Mesenchymal stem cell (in vitro differentiated cells and primary cell): ENCODE measurements at regions not wholly inside any gene's neighbourhood (a gene's known extent, or its start where the extent isn't known, plus 50 kb on each side); places are given as distances from the start of the nearest gene placed in this dataset.
"Not testable (repeated sequence)": the region's sequence is repeated elsewhere in the genome, so short reads cannot be mapped to it uniquely, and the experiment has no call there.

Experiments used
- DNase-seq: peaks from one replicate; pipeline ENCODE4 v3.0.0-alpha.2; 2013
- H2AFZ ChIP-seq: one replicate; pipeline ENCODE4 v1.6.1; 2013; ENCODE audit warnings: low read depth, mild to moderate bottlenecking, control low read depth, inconsistent platforms, low read length, moderate library complexity
- H2AK5ac ChIP-seq: 2 replicates; pipeline ENCODE4 v1.6.1; 2013; ENCODE audit warnings: low read length, moderate library complexity, mild to moderate bottlenecking, inconsistent platforms; ENCODE audit not compliant: severe bottlenecking
- H2BK120ac ChIP-seq: one replicate; pipeline ENCODE4 v1.6.1; 2013; ENCODE audit warnings: low read depth, mild to moderate bottlenecking, inconsistent platforms, low read length, moderate library complexity
- H2BK12ac ChIP-seq, 2 experiments: one replicate each; pipeline ENCODE4 v1.6.1; 2013; ENCODE audit warnings: inconsistent platforms in 2 of 2, low read length in 2 of 2, mild to moderate bottlenecking in 2 of 2, moderate library complexity in 2 of 2, control low read depth in 1 of 2
- H2BK15ac ChIP-seq: one replicate; pipeline ENCODE4 v1.6.1; 2013; ENCODE audit warnings: mild to moderate bottlenecking, low read depth, inconsistent platforms; ENCODE audit not compliant: poor library complexity, severe bottlenecking
- H2BK5ac ChIP-seq: 2 replicates; pipeline ENCODE4 v1.6.1; 2013; ENCODE audit warnings: low read depth, mild to moderate bottlenecking, low read length, control low read depth, inconsistent platforms; ENCODE audit not compliant: poor library complexity, severe bottlenecking
- H3K14ac ChIP-seq, 2 experiments: one replicate each; pipeline ENCODE4 v1.6.1; 2013; ENCODE audit warnings: inconsistent platforms in 2 of 2, low read length in 2 of 2, control low read depth in 1 of 2, mild to moderate bottlenecking in 1 of 2, moderate library complexity in 1 of 2
- H3K18ac ChIP-seq, 2 experiments: one replicate each; pipeline ENCODE4 v1.6.1; 2013; ENCODE audit warnings: inconsistent platforms in 2 of 2, low read length in 2 of 2, control low read depth in 1 of 2, low read depth in 1 of 2, mild to moderate bottlenecking in 1 of 2
- H3K23ac ChIP-seq, 2 experiments: one replicate each; pipeline ENCODE4 v1.6.1; 2013; ENCODE audit warnings: inconsistent platforms in 2 of 2, low read length in 2 of 2, mild to moderate bottlenecking in 2 of 2, moderate library complexity in 2 of 2, control low read depth in 1 of 2
- H3K27ac ChIP-seq: 2 replicates; pipeline ENCODE4 v1.5.1; 2013; ENCODE audit warnings: mild to moderate bottlenecking, moderate library complexity, low read length, control low read depth, inconsistent platforms; ENCODE audit not compliant: poor library complexity, severe bottlenecking
- H3K27me3 ChIP-seq, 2 experiments: 2 replicates each; pipeline versions ENCODE4 v1.6.1 to v1.7.0; 2013; ENCODE audit warnings: low read length in 2 of 2, mild to moderate bottlenecking in 2 of 2, moderate library complexity in 2 of 2, control low read depth in 1 of 2, inconsistent platforms in 1 of 2; ENCODE audit not compliant: control insufficient read depth in 1 of 2, insufficient read depth in 1 of 2
- H3K36me3 ChIP-seq, 2 experiments: 2 replicates each; pipeline versions ENCODE4 v1.6.1 to v1.7.0; 2013; ENCODE audit warnings: low read length in 2 of 2, control low read depth in 1 of 2, inconsistent platforms in 1 of 2, low read depth in 1 of 2, mild to moderate bottlenecking in 1 of 2; ENCODE audit not compliant: insufficient read depth in 2 of 2, control insufficient read depth in 1 of 2
- H3K4ac ChIP-seq, 2 experiments: one replicate each; pipeline ENCODE4 v1.6.1; 2013; ENCODE audit warnings: inconsistent platforms in 2 of 2, low read length in 2 of 2, mild to moderate bottlenecking in 2 of 2, moderate library complexity in 2 of 2, control low read depth in 1 of 2, low read depth in 1 of 2
- H3K4me1 ChIP-seq: 2 replicates; pipeline ENCODE4 v1.6.1; 2013; ENCODE audit warnings: low read depth, low read length, control low read depth; ENCODE audit not compliant: control insufficient read depth, insufficient read depth
- H3K4me2 ChIP-seq: 2 replicates; pipeline ENCODE4 v1.6.1; 2013; ENCODE audit warnings: low read length, mild to moderate bottlenecking, inconsistent platforms; ENCODE audit not compliant: poor library complexity, severe bottlenecking
- H3K4me3 ChIP-seq, 2 experiments: 2 replicates each; pipeline versions ENCODE4 v1.5.1 to v1.7.0; 2013; ENCODE audit warnings: low read length in 2 of 2, mild to moderate bottlenecking in 2 of 2, control low read depth in 1 of 2, low read depth in 1 of 2; ENCODE audit not compliant: insufficient read depth in 1 of 2
- H3K79me1 ChIP-seq: replicated peaks from 2 replicates; pipeline ENCODE4 v1.6.1; 2013; ENCODE audit warnings: mild to moderate bottlenecking, control low read depth, low read length, inconsistent platforms; ENCODE audit not compliant: poor library complexity, severe bottlenecking
- H3K9ac ChIP-seq: 2 replicates; pipeline ENCODE4 v1.7.0; 2013; ENCODE audit warnings: mild to moderate bottlenecking, low read length, moderate library complexity
- H3K9me3 ChIP-seq: 2 replicates; pipeline ENCODE4 v1.7.0; 2013; ENCODE audit warnings: mild to moderate bottlenecking, low read length; ENCODE audit not compliant: control insufficient read depth
- H4K8ac ChIP-seq: one replicate; pipeline ENCODE4 v1.6.1; 2013; ENCODE audit warnings: inconsistent platforms, mild to moderate bottlenecking, low read length, moderate library complexity
- H4K91ac ChIP-seq: one replicate; pipeline ENCODE4 v1.6.1; 2013; ENCODE audit warnings: mild to moderate bottlenecking, low read length, inconsistent platforms
- WGBS: methylation state at CpG from one replicate; pipeline ENCODE4 v1.1.7; 2013; ENCODE audit warnings: mixed read lengths; 5-methylcytosine and 5-hydroxymethylcytosine counted together

DNA sequence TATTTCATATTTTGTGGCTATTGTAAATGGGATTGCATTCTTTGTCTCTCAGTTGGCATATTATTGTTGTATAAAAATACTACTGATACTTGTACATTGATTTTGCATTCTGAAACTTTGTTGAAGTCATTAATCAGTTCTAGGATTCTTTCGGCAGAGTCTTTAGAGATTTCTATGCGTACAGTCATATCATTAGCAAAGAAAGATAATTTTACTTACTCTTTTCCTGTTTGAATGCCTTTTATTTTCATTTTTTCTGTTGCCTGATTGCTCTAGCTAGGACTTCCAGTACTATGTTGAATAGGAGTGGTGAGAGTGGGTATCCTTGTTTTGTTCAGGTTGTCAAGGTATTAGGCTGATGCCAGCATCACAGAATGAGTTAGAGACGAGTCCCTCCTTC, 722.0 kb upstream of the PCDH10 start:
- Histone ChIP-seq H3K79me1 (no peaks in the 10 kb centered on the region), H3K27ac (no peak overlapping the region), H4K91ac (no peak overlapping the region), H2AK5ac (no peak overlapping the region), H2BK15ac (no peak overlapping the region), H3K18ac (no peak overlapping the region), H2BK5ac (no peak overlapping the region), H3K9me3 (peaks cover 28% of the 10 kb centered on the region), H2BK12ac (no peak overlapping the region), H3K4me3 (no peak overlapping the region), H4K8ac (no peak overlapping the region), H2AFZ (no peak overlapping the region), H3K27me3 (no peaks in the 10 kb centered on the region), H3K36me3 (no peaks in the 10 kb centered on the region), H3K4me1 (no peaks in the 10 kb centered on the region), H2BK120ac (no peak overlapping the region), H3K23ac (no peak overlapping the region), H3K9ac (no peak overlapping the region), H3K4ac (no peak overlapping the region), H3K14ac (no peak overlapping the region), H3K4me2 (no peak overlapping the region)
- DNase-seq: no peak
- WGBS: no CpG with 5 or more reads among the region's 3 CpGs

- no peak overlapping the region for H4K8ac ChIP-seq
- H3K4me1 ChIP-seq: no peaks in the 10 kb centered on the region
Observed at GRCh38 chr4:132437117-132437516, 712.0 kb upstream of the PCDH10 start.

DNA sequence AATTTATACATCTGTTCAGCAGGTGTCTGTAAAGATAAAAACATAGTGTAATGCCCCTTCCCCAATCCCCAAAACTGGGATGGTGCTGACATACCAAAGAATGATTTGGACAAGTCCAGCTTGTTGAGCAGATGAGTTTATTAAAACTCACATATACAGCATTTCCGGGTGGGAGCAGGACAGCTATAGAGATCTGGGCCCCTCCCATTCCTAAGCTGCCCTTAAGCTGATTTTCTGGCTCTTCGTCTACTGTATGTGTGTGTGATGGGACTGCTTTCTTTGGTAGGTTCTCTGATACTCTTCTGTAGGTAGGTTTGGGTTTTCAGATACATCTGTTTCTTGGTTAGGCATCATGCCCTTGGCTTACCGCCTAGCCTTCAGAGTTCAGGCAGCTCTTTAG, 703.7 kb upstream of the PCDH10 start:
- H4K91ac ChIP-seq: no peak overlapping the region
- H2BK12ac ChIP-seq: no peak overlapping the region
- H3K36me3 ChIP-seq: no peaks in the 10 kb centered on the region
- H4K8ac ChIP-seq: no peak overlapping the region
- H3K27ac ChIP-seq: no peak overlapping the region
- no peak overlapping the region for H3K18ac ChIP-seq
- no peak overlapping the region for H3K4ac ChIP-seq
- H3K4me3 ChIP-seq: no peak overlapping the region
- no peak overlapping the region for H3K14ac ChIP-seq
- H2BK5ac ChIP-seq: no peak overlapping the region
- H3K27me3 ChIP-seq: no peaks in the 10 kb centered on the region
- 83% methylated on average over 3 of the region's 3 CpGs for WGBS
- DNase-seq: no peak
- H2AK5ac ChIP-seq: no peak overlapping the region
- no peak overlapping the region for H3K4me2 ChIP-seq
- no peak overlapping the region for H2AFZ ChIP-seq
- H3K9ac ChIP-seq: no peak overlapping the region
- H3K23ac ChIP-seq: no peak overlapping the region
- no peak overlapping the region for H2BK15ac ChIP-seq
- H3K9me3 ChIP-seq: peaks cover 33% of the 10 kb centered on the region
- no peaks in the 10 kb centered on the region for H3K79me1 ChIP-seq
- no peaks in the 10 kb centered on the region for H3K4me1 ChIP-seq
- H2BK120ac ChIP-seq: no peak overlapping the region

More at GRCh38 chr4:132437117-132437516, 712.0 kb upstream of the PCDH10 start:
- Histone ChIP-seq H3K4me3 (no peak overlapping the region), H3K27me3 (no peaks in the 10 kb centered on the region), H3K4ac (no peak overlapping the region), H2BK12ac (no peak overlapping the region), H3K4me2 (no peak overlapping the region), H3K23ac (no peak overlapping the region), H2BK15ac (no peak overlapping the region), H3K14ac (no peak overlapping the region), H3K9me3 (no peaks in the 10 kb centered on the region), H2AK5ac (no peak overlapping the region), H3K27ac (no peak overlapping the region), H3K79me1 (no peaks in the 10 kb centered on the region), H3K36me3 (no peaks in the 10 kb centered on the region), H2AFZ (no peak overlapping the region), H3K18ac (no peak overlapping the region), H3K9ac (no peak overlapping the region), H2BK120ac (no peak overlapping the region), H2BK5ac (no peak overlapping the region), H4K91ac (no peak overlapping the region)
- no peak for DNase-seq

GRCh38 chr4:132457987-132458386, 691.1 kb upstream of the PCDH10 start:
- not testable (repeated sequence) for H3K14ac ChIP-seq, H2BK120ac ChIP-seq, H3K79me1 ChIP-seq, H3K23ac ChIP-seq, H3K4me2 ChIP-seq, H3K9me3 ChIP-seq, H4K8ac ChIP-seq, H3K36me3 ChIP-seq, H3K4ac ChIP-seq, DNase-seq, H2AK5ac ChIP-seq, H4K91ac ChIP-seq, H3K18ac ChIP-seq, H3K27ac ChIP-seq, H3K4me1 ChIP-seq, H3K4me3 ChIP-seq, H2BK5ac ChIP-seq, H3K27me3 ChIP-seq, H2BK12ac ChIP-seq, H2BK15ac ChIP-seq, H3K9ac ChIP-seq, H2AFZ ChIP-seq
- WGBS: 88% methylated on average over 9 of the region's 9 CpGs
